CD14-positive monocyte (primary cell): ENCODE measurements at regions not wholly inside any gene's neighbourhood (a gene's known extent, or its start where the extent isn't known, plus 50 kb on each side); places are given as distances from the start of the nearest gene placed in this dataset.

ENCODE experiments used
- DNase-seq, 3 donors: peaks; one replicate each; pipeline ENCODE4 v3.0.0-alpha.2; 2011 to 2022
- H2AFZ ChIP-seq: 2 replicates; pipeline ENCODE4 v1.6.0; 2012; ENCODE audit warnings: mild to moderate bottlenecking, low read depth, low read length, inconsistent platforms; ENCODE audit not compliant: insufficient read depth, poor library complexity, severe bottlenecking
- H3K27ac ChIP-seq, 2 donors: 1 replicate in 1 of 2; 2 replicates in 1 of 2; pipeline ENCODE4 v1.5.1; 2012 to 2013; ENCODE audit warnings: low read length in 2 of 2, control low read depth in 1 of 2, inconsistent platforms in 1 of 2, low read depth in 1 of 2, mild to moderate bottlenecking in 1 of 2
- H3K27me3 ChIP-seq, 2 donors: one replicate each; pipeline versions ENCODE4 v1.6.0 to v1.6.1; 2011 to 2013; ENCODE audit warnings: low read length in 2 of 2; ENCODE audit not compliant: control insufficient read depth in 2 of 2, insufficient read depth in 2 of 2
- H3K36me3 ChIP-seq, 2 donors: replicated peaks in 1 of 2; 1 replicate in 1 of 2; 2 replicates in 1 of 2; pipeline versions ENCODE4 v1.5.1 to v1.6.1; 2012 to 2013; ENCODE audit warnings: low read length in 2 of 2, control low read depth in 1 of 2, inconsistent platforms in 1 of 2, mild to moderate bottlenecking in 1 of 2; ENCODE audit not compliant: insufficient read depth in 2 of 2, control insufficient read depth in 1 of 2
- H3K4me1 ChIP-seq, 2 donors: 1 replicate in 1 of 2; 2 replicates in 1 of 2; pipeline versions ENCODE4 v1.5.1 to v1.6.1; 2012 to 2013; ENCODE audit warnings: low read length in 2 of 2, control low read depth in 1 of 2, inconsistent platforms in 1 of 2, mild to moderate bottlenecking in 1 of 2, moderate library complexity in 1 of 2; ENCODE audit not compliant: insufficient read depth in 2 of 2, control insufficient read depth in 1 of 2
- H3K4me2 ChIP-seq: replicated peaks from 2 replicates; pipeline ENCODE3; 2012; ENCODE audit warnings: low read length, moderate library complexity, mild to moderate bottlenecking; ENCODE audit not compliant: poor library complexity, severe bottlenecking; ENCODE audit errors: extremely low read depth
- H3K4me3 ChIP-seq, 3 experiments: fragments of 200-600 bp in 1 of 3; sonication (generic) in 1 of 3; replicated peaks in 1 of 3; 1 replicate in 2 of 3; 2 replicates in 1 of 3; pipeline ENCODE4 v1.5.1; 2011 to 2013; ENCODE audit warnings: low read length in 3 of 3, mild to moderate bottlenecking in 3 of 3, control low read depth in 2 of 3, low read depth in 2 of 3, inconsistent platforms in 1 of 3, moderate library complexity in 1 of 3
- H3K79me2 ChIP-seq: 2 replicates; pipeline ENCODE4 v1.6.0; 2012; ENCODE audit warnings: mild to moderate bottlenecking, control low read depth, inconsistent platforms, low read length, moderate library complexity; ENCODE audit not compliant: insufficient read depth
- H3K9ac ChIP-seq: 2 replicates; pipeline ENCODE4 v1.6.0; 2017; ENCODE audit warnings: low read length, mild to moderate bottlenecking; ENCODE audit not compliant: insufficient read depth, poor library complexity, severe bottlenecking
- H3K9me3 ChIP-seq, 2 donors: replicated peaks in 1 of 2; 1 replicate in 1 of 2; 2 replicates in 1 of 2; pipeline versions ENCODE4 v1.5.1 to v1.6.1; 2012 to 2013; ENCODE audit warnings: low read length in 2 of 2, control low read depth in 1 of 2; ENCODE audit not compliant: control insufficient read depth in 1 of 2, insufficient read depth in 1 of 2
- H4K20me1 ChIP-seq: 2 replicates; pipeline ENCODE4 v1.6.0; 2012; ENCODE audit warnings: mild to moderate bottlenecking, low read length, control low read depth, moderate library complexity; ENCODE audit not compliant: insufficient read depth
- H3K27ac Mint-ChIP-seq, 7 donors: one replicate each; pipeline ENCODE4 v1.8.0; 2020; ENCODE audit warnings: mild to moderate bottlenecking in 7 of 7, mixed read lengths in 7 of 7, moderate library complexity in 6 of 7, inconsistent platforms in 2 of 7
- H3K27me3 Mint-ChIP-seq, 3 donors: one replicate each; pipeline ENCODE4 v1.8.0; 2021 to 2022; ENCODE audit warnings: low read depth in 3 of 3, mild to moderate bottlenecking in 3 of 3, mixed read lengths in 3 of 3, moderate library complexity in 3 of 3, inconsistent platforms in 1 of 3
- H3K36me3 Mint-ChIP-seq, 2 donors: one replicate each; pipeline ENCODE4 v1.8.0; 2020; ENCODE audit warnings: mixed read lengths in 2 of 2, inconsistent platforms in 1 of 2, mild to moderate bottlenecking in 1 of 2
- H3K4me1 Mint-ChIP-seq: one replicate; pipeline ENCODE4 v1.8.0; 2020; ENCODE audit warnings: mild to moderate bottlenecking, mixed read lengths
- H3K4me3 Mint-ChIP-seq, 2 donors: one replicate each; pipeline ENCODE4 v1.8.0; 2020; ENCODE audit warnings: mild to moderate bottlenecking in 2 of 2, mixed read lengths in 2 of 2, moderate library complexity in 1 of 2
- H3K9me3 Mint-ChIP-seq, 7 donors: one replicate each; pipeline ENCODE4 v1.8.0; 2020 to 2022; ENCODE audit warnings: mixed read lengths in 7 of 7, mild to moderate bottlenecking in 6 of 7, moderate library complexity in 6 of 7, inconsistent platforms in 2 of 7
- WGBS: methylation state at CpG from one replicate; pipeline ENCODE4 v1.1.5; 2013; ENCODE audit warnings: missing lambda C conversion rate; ENCODE audit not compliant: insufficient coverage; 5-methylcytosine and 5-hydroxymethylcytosine counted together
- intact Hi-C, 2 donors: fragments of 100-400 bp; cut with micrococcal nuclease; formaldehyde crosslinking; loops; one replicate each; pipeline versions ENCODE4 v1.15.0 to v1.15.1; 2023
- TF ChIP-seq, protein P1 (sequence below): fragments of 200-600 bp; IDR thresholded peaks from one replicate; pipeline ENCODE4 v1.8.0; 2022; ENCODE audit warnings: antibody characterized with exemption, mild to moderate bottlenecking

- no peaks in the 10 kb centered on the region for H3K36me3 Mint-ChIP-seq
- no peaks in the 10 kb centered on the region for H3K4me1 Mint-ChIP-seq
- DNase-seq: no peak
- Histone ChIP-seq H3K9me3 (no peaks in the 10 kb centered on the region), H3K27me3 (no peaks in the 10 kb centered on the region), H2AFZ (no peak overlapping the region), H3K27ac (no peak overlapping the region), H4K20me1 (no peaks in the 10 kb centered on the region), H3K4me3 (no peak overlapping the region), H3K79me2 (no peaks in the 10 kb centered on the region), H3K9ac (no peak overlapping the region), H3K36me3 (no peaks in the 10 kb centered on the region), H3K4me1 (no peaks in the 10 kb centered on the region), H3K4me2 (no peak overlapping the region)
- H3K27ac Mint-ChIP-seq: no peak overlapping the region
- TF ChIP-seq, protein P1, sequence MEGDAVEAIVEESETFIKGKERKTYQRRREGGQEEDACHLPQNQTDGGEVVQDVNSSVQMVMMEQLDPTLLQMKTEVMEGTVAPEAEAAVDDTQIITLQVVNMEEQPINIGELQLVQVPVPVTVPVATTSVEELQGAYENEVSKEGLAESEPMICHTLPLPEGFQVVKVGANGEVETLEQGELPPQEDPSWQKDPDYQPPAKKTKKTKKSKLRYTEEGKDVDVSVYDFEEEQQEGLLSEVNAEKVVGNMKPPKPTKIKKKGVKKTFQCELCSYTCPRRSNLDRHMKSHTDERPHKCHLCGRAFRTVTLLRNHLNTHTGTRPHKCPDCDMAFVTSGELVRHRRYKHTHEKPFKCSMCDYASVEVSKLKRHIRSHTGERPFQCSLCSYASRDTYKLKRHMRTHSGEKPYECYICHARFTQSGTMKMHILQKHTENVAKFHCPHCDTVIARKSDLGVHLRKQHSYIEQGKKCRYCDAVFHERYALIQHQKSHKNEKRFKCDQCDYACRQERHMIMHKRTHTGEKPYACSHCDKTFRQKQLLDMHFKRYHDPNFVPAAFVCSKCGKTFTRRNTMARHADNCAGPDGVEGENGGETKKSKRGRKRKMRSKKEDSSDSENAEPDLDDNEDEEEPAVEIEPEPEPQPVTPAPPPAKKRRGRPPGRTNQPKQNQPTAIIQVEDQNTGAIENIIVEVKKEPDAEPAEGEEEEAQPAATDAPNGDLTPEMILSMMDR: no peak
- H3K4me3 Mint-ChIP-seq: no peak overlapping the region
- H3K9me3 Mint-ChIP-seq: peaks cover 0 to 2% (median 0%) of the 10 kb centered on the region in 7 donors
- intact Hi-C loops: no loop called here
- no CpG with 5 or more reads among the region's 4 CpGs for WGBS
- peaks cover 0 to 2% (median 2%) of the 10 kb centered on the region in 3 donors for H3K27me3 Mint-ChIP-seq
Observed at GRCh38 chrX:128439159-128439558, 387.0 kb upstream of the ACTRT1 start.

DNA sequence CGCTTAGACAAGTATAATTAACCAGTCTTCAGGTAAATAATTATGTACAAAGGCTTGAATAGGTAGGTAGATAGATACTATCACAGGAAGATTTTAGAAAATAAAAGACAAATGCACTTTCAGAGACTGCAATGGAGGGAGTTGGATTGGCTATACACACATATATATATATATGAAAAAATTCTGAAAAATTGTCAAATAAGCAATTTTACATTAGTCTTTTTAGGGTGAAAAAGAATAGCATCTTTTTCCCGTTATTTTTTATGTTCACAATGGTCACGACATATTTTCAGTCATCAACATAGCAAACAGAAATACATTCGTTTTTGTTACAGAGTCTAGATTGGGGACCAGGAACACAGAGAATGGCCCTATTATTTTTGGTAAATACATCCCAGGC, 385.9 kb upstream of the ACTRT1 start:
- 80% methylated on average over 1 of the region's 4 CpGs for WGBS
- H3K4me1 Mint-ChIP-seq: no peaks in the 10 kb centered on the region
- intact Hi-C loops: no loop called here

More for the DNA sequence above, 385.9 kb upstream of the ACTRT1 start:
- TF ChIP-seq, protein P1: no peak
- no peak overlapping the region for H3K4me3 Mint-ChIP-seq
- H3K9me3 Mint-ChIP-seq: peaks cover 0 to 2% (median 0%) of the 10 kb centered on the region in 7 donors
- no peak overlapping the region for H3K27ac ChIP-seq
- no peak overlapping the region for H3K27ac Mint-ChIP-seq
- H3K4me3 ChIP-seq: no peak overlapping the region
- H4K20me1 ChIP-seq: no peaks in the 10 kb centered on the region
- no peak overlapping the region for H2AFZ ChIP-seq
- no peak overlapping the region for H3K9ac ChIP-seq
- H3K4me1 ChIP-seq: no peaks in the 10 kb centered on the region
- H3K79me2 ChIP-seq: no peaks in the 10 kb centered on the region
- H3K36me3 Mint-ChIP-seq: no peaks in the 10 kb centered on the region
- peaks cover 0 to 2% (median 2%) of the 10 kb centered on the region in 3 donors for H3K27me3 Mint-ChIP-seq
- no peaks in the 10 kb centered on the region for H3K9me3 ChIP-seq
- no peaks in the 10 kb centered on the region for H3K27me3 ChIP-seq
- no peak overlapping the region for H3K4me2 ChIP-seq
- H3K36me3 ChIP-seq: no peaks in the 10 kb centered on the region
- DNase-seq: no peak
